Embryonic facial prominence (tissue), 1 donor: ENCODE measurements at regions not wholly inside any gene's neighbourhood (a gene's known extent, or its start where the extent isn't known, plus 50 kb on each side); places are given as distances from the start of the nearest gene placed in this dataset.
"Not testable (repeated sequence)": the region's sequence is repeated elsewhere in the genome, so short reads cannot be mapped to it uniquely, and the experiment has no call there.

Experiments used
- DNase-seq: peaks from one replicate; pipeline ENCODE4 v3.0.0-alpha.2; 2016; ENCODE audit errors: extremely low spot score

- DNase-seq, result no peak
Observed at GRCh38 chr9:93813221-93814076, 141.7 kb downstream of the BARX1 start.

DNA sequence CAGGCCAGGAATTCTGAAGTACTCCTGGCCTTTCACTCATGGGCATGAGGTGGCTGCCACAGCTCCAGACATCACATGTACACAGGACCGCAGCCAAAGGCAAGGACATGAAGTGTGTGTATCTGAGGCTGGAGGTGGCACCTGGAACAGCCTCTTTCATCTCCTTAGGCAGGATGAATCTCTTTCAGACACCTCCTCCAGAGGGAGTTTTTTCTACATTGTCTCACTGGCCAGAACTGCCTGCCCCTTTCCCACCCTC is 142.8 kb downstream of the BARX1 start:
- DNase-seq, result no peak

DNA sequence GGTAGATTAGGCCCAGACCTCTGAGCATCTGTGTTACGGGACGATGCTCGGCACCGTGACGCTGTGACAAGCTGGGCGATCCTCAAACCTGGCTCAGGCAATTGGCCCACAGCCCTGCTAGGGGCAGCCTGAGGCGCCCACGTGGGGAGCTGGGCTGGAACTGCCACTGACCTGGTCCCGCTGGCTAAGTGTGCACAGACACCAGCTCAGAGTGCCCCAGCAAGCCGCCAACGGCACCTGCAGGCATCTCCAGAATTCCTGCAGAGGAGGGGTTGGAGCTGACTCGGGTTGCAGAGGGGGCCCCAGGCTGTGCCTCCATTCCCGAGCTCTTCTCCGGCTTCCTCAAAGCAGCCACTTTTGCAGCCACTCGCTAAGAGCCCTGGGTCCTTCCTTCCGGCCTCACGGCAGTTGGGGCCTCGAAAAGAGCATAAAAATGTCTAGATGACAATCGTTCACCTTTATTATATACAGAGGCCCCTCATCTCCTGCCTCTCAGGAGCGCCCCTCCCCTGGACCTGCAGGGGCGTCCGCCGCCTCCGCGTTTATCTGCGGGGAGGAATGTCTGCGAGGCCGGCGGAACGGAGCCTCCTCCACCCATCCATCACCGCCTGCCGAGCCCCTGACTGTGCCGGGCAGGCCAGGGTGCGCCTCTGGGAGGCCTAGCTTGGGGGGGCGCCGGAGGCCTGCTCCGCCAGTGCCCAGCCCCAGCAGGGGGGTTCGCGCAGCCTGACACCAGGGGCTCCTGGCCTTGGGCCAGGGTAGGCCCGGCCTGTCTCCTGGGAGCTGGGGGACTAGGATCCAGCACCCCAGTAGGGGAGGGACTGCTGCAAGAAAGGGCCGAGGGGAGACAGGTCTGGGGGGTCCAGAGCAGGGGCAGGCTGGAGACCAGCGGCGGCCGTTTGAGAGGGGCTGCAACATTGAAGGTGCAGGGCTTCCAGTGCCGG is 144.9 kb downstream of the BARX1 start:
- DNase-seq, result no peak

DNA sequence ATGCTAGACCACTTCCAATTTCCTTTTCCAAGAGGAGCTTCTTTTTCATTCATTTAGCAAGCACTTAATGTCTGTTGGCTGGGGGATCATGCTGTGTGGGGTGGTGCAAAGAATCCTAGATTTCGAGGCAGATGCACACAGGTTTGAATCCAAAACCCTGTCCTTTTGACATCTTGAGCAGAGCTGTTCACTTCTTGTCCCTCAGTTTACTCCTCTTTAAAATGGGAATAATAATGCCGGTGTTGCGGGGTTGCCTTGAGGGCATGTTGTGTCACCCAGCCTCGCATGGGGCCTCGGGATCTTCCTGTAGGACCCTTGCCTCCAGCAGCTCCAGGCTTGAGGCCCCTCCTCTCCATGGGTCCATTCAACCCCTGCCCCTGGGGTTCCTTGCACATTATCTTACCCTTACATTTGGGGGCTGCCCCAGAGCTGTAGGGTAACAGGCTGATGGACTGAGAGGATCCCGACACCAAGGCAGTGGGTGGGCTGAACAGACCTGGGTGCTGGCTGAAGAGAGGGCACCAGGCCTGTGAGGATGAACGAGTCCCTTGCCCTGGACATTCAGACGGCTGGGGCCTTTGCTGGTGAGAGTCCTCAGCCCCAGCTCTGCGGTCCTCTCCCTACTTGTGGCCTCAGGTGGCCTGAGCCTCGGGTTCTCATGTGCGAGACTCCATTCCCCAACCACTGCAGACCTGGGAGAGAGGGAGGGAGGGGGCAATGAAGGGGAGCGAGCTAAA is 145.8 kb downstream of the BARX1 start:
- DNase-seq, result no peak

DNA sequence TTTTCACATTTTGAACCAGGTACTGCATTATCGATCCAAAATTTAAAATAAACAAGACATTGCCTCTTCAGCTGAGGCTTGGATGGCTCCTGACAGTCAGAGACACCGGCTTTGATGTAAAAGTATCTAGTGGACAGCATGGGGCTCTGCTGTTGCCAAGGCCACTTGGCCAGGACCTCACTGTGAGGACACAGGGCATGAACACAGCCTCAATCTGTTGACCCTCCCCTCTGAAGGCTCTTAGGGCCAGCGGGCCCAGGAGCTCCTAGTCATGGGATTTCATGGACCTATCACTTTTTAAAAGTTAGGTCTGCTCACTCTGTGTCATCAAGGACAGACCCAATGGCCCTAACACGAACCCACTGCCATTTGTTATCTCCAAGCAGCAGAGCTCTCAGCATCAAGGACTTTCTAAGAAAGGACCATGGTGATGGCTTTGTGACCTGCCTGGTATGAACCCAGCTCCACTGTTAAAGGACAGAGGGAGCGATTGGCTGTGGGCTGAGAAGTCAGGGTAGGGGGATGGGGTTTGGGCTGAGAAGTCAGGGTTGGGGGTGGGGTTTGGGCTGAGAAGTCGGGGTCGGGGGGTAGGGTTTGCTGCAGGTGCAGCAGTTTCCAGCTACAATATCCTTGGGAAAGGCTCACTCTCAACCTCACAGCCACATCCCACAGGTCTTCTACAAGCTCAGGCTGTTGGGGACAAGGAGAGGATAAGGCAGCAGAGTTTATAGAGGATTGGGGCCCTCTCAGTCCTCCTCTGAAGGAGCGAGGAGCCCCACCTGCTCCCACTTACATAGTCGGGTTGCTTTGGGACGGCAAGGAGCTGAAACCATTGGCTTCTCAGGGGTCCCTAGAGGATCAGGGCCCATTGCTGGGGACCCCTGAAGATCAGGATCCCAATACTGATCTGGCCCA is 146.8 kb downstream of the BARX1 start:
- no peak for DNase-seq

DNA sequence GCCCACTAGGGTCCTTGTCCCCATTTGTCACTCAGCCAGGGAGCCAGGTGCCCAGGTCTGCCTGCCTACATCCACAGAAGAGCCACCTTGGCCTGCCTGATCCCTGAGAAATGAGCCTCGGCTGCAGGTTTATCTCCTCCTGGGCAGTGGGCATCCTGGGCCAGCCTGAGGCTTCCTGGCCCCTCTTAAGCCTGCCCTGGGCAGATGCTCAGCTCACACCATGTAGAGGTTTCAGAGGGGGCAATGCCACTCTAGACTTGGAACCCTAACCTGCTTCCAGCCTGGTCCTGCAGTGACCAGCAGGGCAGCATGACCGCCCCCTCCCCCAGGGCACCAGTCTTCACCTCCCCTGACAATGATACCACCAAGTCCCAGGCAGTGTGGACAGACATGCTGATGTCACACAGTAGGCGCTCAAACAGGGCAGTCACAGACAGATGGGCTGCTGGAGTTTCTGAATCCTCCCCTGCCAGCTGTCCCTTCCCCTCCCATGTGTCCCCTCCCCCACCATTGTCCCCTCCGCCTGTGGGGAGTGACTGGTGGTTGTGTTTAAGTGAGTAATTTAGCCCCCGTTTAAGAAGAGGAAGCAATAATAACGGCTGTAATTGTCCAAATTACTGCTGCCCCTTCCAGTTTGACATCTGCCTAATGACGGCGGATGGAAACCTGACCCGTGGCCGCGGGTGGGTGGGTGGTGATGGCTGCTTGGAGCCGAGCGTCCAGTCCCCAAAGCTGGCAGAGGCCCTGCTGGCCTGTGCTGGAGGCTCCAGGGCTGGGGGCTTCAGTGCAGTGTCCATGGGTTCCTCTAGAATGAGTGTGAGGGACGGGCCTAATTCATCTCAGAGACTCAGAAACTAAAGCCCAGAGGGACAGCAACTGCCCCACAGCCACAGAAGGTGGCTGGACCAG is 147.7 kb downstream of the BARX1 start:
- DNase-seq, result no peak

DNA sequence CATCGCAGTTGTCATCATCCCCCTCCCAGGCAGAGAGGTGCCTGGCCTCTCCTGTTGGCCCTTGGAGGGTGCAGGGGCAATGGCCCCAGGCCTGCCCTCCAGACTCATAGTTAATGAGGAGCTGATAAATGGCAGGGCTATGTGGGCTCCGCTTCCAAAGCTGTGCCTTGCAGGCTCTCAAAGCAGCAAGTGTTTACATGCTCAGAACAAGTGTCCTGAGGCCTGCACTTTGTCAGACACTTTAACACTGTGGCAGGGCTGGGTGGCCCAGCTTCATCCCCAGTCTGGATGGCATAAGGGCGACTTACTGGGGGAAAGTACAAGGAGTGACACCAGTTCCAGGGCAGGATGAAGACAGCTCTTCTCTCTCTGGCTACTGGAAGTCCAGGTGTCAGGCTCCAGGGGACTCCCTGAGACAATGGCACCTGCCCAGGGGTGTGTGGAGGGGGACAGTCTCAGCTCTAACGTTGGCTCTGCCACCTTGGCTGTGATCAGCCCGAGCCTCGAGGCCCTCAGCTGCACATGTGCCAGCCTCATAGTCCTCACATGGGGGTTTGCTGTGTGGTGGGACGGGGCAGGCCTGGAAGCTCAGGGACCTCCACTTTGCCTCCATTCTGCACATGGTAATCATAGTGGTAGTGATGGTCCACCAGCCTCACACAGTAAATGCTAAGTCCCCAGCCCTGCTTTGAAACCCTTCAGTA is 153.4 kb downstream of the BARX1 start:
- DNase-seq, result no peak

GRCh38 chr9:93801120-93801519 is 154.0 kb downstream of the BARX1 start:
- no peak for DNase-seq

DNA sequence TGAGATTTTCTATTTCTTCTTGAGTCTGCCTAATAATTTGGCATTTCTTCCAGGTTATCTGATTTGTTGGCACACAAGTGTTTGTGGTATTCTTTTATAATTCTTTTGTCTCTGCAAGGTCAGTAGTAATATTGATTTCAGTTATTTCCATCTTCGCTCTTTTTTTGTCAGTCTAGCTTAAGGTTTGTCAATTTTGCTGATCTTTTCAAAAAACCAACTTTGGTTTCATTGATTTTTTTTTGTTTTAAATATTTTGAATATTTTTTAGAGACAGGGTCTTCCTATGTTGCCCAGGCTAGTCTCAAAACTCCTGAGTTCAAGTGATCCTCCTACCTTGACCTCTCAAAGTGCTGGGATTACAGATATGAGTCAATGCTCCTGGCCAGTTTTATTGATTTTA is 162.8 kb downstream of the BARX1 start:
- DNase-seq, result no peak

GRCh38 chr9:93786204-93786603 is 169.0 kb downstream of the BARX1 start:
- DNase-seq, result no peak

DNA sequence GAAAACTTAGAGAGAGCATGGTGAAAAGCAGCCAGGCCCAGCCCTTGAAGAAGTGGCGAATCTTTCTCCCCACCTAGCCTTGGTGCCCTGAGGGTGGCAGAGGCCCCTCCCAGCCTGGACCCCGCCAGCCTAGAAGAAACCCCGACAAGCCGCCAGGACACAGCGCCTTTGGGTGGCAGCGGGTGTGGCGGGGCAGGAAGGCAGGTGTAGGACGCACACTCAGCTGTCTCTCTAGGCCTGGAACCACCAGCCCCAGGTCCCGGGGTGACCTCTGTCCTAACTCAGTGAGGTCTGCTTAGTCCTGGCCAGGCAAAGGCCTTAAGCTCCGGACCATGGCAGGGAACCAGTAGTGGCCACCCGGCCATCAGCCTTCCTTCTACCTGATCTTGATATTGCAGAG is 178.3 kb downstream of the BARX1 start:
- no peak for DNase-seq

- DNase-seq, result no peak
Observed at GRCh38 chr9:93776256-93776655, 178.9 kb downstream of the BARX1 start.

DNA sequence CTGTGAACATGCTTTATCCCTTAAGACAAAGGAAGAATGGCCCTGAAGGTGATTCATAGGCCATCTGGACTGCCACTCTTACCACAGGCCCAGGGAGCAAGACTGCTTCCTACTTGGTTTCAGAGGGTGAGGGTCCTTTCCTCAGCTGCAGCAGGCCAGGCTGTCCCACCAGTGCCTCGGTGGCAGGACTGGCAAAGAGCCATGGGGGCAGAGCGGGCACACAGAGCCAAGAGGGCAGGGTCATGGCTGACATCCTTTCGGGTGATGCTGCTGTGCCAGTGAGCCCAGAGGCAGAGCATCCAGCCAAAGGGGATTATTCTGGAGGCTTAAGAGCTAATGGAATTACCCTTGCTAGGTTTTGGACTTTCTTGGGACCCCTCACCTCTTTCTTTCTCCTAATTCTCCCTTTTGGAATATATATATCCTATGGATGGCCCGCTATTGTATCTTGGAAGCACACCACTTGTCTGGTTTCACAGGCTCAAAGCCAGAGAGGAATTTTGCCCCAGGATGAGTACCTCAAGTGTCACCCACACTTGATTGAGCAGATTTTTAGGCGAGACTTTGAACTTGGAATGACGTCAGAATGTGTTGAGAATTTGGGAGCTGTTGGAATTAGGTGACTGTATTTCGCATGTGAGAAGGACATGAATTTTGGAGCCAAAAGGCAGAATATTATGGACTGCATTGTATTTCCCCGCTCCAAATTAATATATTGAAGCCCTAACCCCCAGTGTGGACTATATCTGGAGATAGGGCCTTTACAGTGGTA is 180.6 kb downstream of the BARX1 start:
- no peak for DNase-seq

GRCh38 chr9:93771276-93771675 is 183.9 kb downstream of the BARX1 start:
- no peak for DNase-seq

DNA sequence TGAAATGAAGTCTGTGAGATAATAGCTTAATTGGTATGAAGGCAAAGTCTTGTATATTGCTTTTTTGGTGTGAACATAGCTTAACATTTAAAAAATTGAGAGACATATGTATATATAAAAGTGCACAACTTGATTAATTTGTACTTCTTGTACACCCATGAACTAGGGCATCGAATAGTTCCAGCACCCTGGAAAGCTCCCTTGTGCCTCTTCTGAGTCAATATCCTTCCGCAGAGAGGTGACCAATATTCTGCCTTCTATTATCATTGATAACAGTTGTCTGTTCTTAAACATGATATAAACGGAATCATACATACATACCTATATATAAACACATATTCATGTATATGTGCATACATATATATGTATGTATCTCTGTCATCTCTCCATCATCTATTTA is 185.4 kb downstream of the PHF2 start:
- DNase-seq, result no peak

DNA sequence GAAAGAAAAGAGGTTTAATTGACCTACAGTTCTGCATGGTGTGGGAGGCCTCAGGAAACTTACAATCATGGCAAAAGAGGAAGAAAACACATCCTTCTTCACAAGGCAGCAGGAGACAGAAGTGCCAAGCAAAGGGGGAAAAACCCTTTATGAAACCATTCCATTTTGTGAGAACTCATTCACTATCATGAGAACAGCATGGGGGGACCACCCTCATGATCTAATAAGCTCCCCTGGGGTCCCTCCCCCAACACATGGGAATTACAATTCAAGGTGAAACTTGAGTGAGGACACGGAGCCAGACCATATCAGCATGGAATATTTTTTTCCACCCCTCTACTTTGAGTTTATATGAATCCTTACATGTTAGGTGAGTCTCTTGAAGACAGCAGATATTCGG is 173.7 kb downstream of the PHF2 start:
- DNase-seq, result no peak

GRCh38 chr9:93748827-93749226 is 172.4 kb downstream of the PHF2 start:
- not testable (repeated sequence) for DNase-seq

- no peak for DNase-seq
Observed at GRCh38 chr9:93731963-93732362, 155.6 kb downstream of the PHF2 start.

GRCh38 chr9:93730648-93731047 is 154.3 kb downstream of the PHF2 start:
- DNase-seq, result no peak
